ENCODE measurements at regions not wholly inside any gene's neighbourhood (a gene's known extent, or its start where the extent isn't known, plus 50 kb on each side); places are given as distances from the start of the nearest gene placed in this dataset.

DNA sequence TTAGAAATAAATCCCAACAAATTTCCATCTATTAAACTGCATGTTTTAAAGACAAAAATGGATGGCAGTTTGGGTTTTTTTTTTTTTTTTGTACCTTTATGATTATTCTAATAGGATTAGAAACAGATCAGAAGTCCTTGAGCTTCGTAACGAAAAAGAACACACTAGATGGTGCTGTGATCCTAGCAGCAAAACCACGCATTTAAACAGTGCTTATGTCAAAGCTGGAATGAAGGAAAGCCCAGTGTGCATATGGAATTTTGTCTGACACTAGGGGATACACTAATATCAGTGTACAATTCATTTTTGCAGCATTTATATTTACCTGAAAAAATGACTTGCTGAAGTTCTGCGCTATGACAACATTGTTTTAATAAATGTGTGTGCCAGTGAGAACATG, 229.1 kb downstream of the VEGFC start:
- no peak for TF ChIP-seq SP1 (IDR thresholded peaks at IDR 0.05)
- no peak for TF ChIP-seq SUZ12 (IDR thresholded peaks at IDR 0.05)
- no peak for TF ChIP-seq TARDBP (IDR thresholded peaks at IDR 0.05)
- TF ChIP-seq NFRKB (IDR thresholded peaks at IDR 0.05), result no peak
- no peak for TF ChIP-seq BHLHE40 (IDR thresholded peaks at IDR 0.05; ENCODE audit: borderline replicate concordance)
- TF ChIP-seq, protein P1, sequence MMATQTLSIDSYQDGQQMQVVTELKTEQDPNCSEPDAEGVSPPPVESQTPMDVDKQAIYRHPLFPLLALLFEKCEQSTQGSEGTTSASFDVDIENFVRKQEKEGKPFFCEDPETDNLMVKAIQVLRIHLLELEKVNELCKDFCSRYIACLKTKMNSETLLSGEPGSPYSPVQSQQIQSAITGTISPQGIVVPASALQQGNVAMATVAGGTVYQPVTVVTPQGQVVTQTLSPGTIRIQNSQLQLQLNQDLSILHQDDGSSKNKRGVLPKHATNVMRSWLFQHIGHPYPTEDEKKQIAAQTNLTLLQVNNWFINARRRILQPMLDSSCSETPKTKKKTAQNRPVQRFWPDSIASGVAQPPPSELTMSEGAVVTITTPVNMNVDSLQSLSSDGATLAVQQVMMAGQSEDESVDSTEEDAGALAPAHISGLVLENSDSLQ (IDR thresholded peaks at IDR 0.05), result no peak
- no peak for TF ChIP-seq ELF4 (IDR thresholded peaks at IDR 0.05)
- TF ChIP-seq ZNF384 (IDR thresholded peaks at IDR 0.05), result no peak
- TF ChIP-seq FOXM1 (IDR thresholded peaks at IDR 0.05; ENCODE audit: borderline replicate concordance), result no peak
- no peak for TF ChIP-seq FOXK2 (IDR thresholded peaks at IDR 0.05)

All from HEK293T (cell line).